GM10248 (cell line): ENCODE measurements at regions not wholly inside any gene's neighbourhood (a gene's known extent, or its start where the extent isn't known, plus 50 kb on each side); places are given as distances from the start of the nearest gene placed in this dataset.
A peak's percentile ranks its signal among the peaks of the same experiment; 100 is the strongest.

Source experiments
- CTCF ChIA-PET: fragments of 300-600 bp; sonication (Branson Sonifier 250); formaldehyde crosslinking; extraction: SDS; loops from one replicate; lab custom pipeline; 2021; ENCODE audit warnings: antibody characterized with exemption; lab: Yijun Ruan, JAX
- POLR2A ChIA-PET: fragments of 350-650 bp; sonication (Branson Sonifier 250); formaldehyde crosslinking; extraction: SDS; loops from one replicate; lab custom pipeline; 2020; ENCODE audit warnings: antibody characterized with exemption; lab: Yijun Ruan, JAX
- DNase-seq: peaks from one replicate; pipeline ENCODE4 v3.0.0; 2012; ENCODE audit errors: extremely low spot score
- TF ChIP-seq, protein P1 (sequence below): IDR thresholded peaks from 2 replicates; pipeline ENCODE4 v1.5.1; 2012; ENCODE audit warnings: mild to moderate bottlenecking, low read depth; ENCODE audit errors: extremely low read depth, missing control alignments, control extremely low read depth

DNA sequence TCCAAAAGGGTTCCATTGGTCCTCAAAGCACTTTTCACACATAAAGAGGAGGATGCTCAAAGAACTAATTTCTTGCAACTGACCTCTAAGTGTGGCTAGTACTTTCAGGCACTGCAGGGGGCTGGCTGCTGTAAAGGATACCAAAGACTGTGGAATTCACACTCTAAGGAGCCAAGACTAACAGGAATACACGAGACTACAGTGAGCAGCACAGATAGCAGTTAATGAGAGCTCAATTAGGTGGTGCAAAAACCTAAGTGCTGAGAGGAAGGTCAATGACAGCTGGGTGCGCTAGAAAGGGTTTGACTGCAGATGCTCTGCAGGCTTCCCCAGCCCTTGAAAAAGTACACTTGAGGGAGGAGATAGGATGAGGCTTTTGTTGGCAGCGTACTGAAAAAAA, 124.3 kb upstream of the NTM start:
- CTCF ChIA-PET = interaction anchor here (0.8 to 1.3 kb wide), 3 partner anchors 14 to 428 kb away, joined by 3 to 4 read pairs (median 3); no protein-coding TSS in a partner anchor
- POLR2A ChIA-PET = no interaction called here
- TF ChIP-seq, protein P1, sequence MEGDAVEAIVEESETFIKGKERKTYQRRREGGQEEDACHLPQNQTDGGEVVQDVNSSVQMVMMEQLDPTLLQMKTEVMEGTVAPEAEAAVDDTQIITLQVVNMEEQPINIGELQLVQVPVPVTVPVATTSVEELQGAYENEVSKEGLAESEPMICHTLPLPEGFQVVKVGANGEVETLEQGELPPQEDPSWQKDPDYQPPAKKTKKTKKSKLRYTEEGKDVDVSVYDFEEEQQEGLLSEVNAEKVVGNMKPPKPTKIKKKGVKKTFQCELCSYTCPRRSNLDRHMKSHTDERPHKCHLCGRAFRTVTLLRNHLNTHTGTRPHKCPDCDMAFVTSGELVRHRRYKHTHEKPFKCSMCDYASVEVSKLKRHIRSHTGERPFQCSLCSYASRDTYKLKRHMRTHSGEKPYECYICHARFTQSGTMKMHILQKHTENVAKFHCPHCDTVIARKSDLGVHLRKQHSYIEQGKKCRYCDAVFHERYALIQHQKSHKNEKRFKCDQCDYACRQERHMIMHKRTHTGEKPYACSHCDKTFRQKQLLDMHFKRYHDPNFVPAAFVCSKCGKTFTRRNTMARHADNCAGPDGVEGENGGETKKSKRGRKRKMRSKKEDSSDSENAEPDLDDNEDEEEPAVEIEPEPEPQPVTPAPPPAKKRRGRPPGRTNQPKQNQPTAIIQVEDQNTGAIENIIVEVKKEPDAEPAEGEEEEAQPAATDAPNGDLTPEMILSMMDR = no peak
- DNase-seq = no peak

DNA sequence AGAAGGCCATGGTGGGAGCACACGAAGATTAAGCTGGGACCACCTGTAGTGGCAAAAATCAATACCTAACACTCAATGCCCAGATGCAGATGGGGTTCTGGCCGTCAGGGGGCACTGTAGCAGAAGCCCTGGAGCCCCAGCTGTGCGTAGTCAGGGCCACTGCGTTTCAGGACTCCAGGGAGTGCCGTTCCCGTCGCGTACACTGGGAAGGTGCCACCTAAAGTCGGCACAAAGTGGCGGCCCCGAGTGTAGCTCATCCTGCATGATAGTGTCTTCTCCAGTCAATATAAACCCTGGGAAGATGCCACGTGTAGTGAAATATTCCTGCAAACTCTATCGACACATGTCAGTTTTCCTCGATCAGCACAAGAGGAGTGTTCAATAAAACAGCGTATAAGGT, 123.8 kb upstream of the NTM start:
- ChIA-PET CTCF (interaction anchor here (0.8 to 1.3 kb wide), 2 partner anchors 14 to 428 kb away, joined by 3 to 4 read pairs; no protein-coding TSS in a partner anchor), POLR2A (no interaction called here)
- TF ChIP-seq, protein P1 = peak; percentile 42
- no peak for DNase-seq

DNA sequence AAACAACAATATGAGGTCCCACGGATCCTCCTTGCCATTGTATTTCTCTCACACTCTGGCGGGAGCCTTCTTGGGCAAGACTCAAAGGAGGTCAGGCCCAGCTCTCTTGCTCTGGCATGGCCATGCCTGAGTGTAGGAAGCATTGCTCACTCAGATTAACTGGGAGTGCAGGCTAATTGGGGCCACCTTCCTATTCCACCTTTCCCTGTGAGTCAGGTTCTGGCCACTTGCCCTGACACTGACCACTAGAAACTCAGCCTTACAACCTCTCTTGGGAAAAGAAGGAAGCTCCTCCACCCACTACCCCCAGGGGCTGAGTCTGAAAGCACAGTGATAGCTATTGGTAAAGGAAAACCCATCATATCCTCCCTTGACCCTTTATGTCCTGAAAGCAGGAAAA, 121.8 kb upstream of the NTM start:
- POLR2A ChIA-PET = no interaction called here
- TF ChIP-seq, protein P1 = no peak
- DNase-seq = no peak
- CTCF ChIA-PET = no interaction called here

DNA sequence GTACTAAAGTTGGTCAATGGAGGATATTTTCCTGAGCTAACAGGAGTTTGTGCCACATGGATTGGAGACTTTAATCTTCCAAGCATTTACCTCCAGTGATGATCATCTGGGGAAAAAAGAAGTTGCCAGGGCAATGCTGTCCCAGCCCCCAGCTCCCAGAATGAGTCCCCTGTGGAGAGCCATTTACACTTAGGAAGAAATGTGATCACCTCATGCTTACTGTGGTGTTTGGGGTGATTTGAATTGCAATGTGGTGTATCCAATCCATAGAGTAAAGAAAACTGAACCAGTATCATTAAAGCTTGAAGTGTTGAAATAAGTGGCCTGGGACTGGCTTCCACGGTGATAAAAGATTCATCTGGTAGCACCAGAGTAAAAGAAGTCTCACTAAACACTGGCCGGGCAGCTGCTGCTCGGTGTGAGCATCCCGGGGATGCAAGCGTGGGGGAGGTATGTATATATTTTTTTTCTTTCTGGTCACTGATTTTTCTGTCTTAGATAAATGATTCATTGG, 117.2 kb upstream of the NTM start:
- POLR2A ChIA-PET = no interaction called here
- DNase-seq = no peak

DNA sequence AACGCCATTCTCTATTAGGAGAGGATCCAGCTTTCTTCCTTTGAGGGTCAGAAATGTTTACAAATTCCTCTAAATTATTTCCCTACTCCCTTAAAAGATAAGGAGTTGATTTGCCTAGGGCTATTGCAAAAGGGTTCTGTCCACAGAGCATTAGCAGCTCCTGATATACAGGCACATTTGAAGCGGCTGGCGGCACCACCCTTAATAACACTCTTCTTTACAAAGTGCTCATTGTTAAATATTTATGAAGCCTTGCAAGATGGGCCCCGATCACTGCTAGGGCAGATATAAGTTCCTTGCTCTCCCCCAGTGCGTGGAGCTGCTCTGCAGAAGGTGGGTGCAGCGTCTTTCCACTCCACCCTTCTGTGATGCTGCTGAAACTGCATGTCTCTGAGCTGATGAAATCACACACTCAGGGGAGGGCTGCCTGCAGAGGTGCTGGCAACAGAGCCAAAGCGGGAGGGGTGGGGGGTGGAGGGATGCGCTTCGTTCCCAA, 116.7 kb upstream of the NTM start:
- POLR2A ChIA-PET = no interaction called here
- TF ChIP-seq, protein P1 = no peak
- CTCF ChIA-PET = interaction anchor here (1.1 to 1.2 kb wide), 3 partner anchors 13 to 189 kb away, joined by 3 to 4 read pairs (median 4); no protein-coding TSS in a partner anchor
- no peak for DNase-seq

More for the DNA sequence above, 117.2 kb upstream of the NTM start:
- TF ChIP-seq, protein P1 = no peak
- CTCF ChIA-PET = interaction anchor here (1.1 to 1.2 kb wide), 3 partner anchors 13 to 188 kb away, joined by 3 to 4 read pairs (median 4); no protein-coding TSS in a partner anchor

DNA sequence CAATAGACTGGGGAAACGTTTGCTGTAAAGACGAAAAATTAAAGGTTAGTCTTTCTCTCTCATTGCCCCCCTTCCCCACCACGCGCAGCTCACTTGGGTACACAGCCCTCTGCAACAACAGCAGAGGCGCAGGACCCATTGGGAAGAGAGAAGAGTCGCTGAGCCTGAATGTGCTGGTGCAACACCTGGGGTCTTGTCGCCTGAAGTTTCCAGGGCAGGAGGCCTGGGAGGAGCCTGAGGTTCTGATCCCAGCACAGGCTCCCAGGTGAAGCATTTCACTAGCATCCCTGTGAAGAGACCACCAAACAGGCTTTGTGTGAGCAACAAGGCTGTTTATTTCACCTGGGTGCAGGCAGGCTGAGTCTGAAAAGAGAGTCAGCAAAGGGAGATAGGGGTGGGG, 116.2 kb upstream of the NTM start:
- POLR2A ChIA-PET = no interaction called here
- TF ChIP-seq, protein P1 = no peak
- no peak for DNase-seq
- CTCF ChIA-PET = no interaction called here

DNA sequence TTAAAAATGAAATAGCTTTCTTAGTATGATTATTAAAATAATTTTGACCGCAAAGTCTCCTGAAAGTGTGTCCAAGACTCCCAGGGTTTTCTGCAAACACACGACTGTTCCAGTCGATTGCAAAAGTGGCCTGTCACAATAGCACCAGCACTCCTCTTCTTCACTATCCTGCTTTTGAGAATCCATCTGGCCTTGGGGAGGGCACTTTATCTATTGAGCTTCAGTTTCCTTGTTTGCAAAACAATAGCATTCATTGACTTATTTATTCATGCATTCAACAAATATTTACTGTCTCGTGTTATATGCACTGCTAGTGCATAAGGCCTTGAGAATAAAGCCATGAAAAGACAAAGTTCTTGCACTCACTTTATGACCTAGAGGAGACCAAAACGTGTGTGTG, 96.2 kb upstream of the NTM start:
- ChIA-PET CTCF (no interaction called here), POLR2A (no interaction called here)
- TF ChIP-seq, protein P1 = no peak
- no peak for DNase-seq
